M059J (cell line): ENCODE measurements at regions not wholly inside any gene's neighbourhood (a gene's known extent, or its start where the extent isn't known, plus 50 kb on each side); places are given as distances from the start of the nearest gene placed in this dataset.

Source experiments
- DNase-seq: peaks from one replicate; pipeline ENCODE4 v3.0.0-alpha.2; 2012; ENCODE audit warnings: low read depth

DNA sequence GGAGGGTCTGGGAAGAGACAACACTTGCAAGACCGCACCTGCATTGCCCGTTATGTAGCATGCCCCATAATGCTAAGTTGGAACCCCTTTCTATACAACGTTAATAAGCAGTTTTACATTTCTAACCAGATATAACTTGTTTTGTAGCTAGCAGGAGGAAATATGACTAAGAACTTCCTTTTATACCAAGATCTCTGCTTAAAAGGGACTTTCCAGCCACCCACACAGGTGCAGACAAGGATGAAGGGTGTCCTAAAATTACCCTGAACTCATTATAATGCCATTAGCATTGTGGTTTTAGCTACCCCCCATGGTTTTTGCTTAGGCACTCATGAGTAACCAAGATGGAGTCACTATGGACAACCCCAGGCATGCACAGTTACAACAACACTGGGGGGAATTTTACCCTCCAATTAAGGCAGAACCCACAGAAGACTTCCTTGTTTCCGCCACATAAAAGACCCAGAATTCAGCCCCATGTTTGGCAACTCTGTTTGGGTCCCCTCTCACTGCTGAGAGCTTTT, 362.8 kb downstream of the CBLN2 start:
- DNase-seq, result no peak

DNA sequence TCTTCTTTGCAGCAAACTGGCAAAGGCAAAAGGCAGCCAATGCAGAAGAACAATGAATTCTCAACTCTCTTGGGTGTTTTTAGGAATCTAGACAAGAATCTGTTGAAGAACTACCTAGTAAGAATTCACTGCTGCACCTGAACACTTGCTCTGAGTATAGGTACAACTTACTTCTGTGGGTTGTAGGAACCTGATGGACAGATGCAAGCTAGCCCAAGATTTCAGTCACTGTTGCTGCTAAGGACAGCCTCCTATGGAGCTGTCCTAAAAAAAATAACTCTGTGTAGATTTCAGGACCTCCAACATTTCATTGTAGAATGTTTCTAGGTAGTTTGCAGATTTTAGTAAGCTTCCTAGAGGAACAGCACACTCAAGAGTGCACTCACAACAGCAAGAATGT, 363.5 kb downstream of the CBLN2 start:
- DNase-seq, result no peak

DNA sequence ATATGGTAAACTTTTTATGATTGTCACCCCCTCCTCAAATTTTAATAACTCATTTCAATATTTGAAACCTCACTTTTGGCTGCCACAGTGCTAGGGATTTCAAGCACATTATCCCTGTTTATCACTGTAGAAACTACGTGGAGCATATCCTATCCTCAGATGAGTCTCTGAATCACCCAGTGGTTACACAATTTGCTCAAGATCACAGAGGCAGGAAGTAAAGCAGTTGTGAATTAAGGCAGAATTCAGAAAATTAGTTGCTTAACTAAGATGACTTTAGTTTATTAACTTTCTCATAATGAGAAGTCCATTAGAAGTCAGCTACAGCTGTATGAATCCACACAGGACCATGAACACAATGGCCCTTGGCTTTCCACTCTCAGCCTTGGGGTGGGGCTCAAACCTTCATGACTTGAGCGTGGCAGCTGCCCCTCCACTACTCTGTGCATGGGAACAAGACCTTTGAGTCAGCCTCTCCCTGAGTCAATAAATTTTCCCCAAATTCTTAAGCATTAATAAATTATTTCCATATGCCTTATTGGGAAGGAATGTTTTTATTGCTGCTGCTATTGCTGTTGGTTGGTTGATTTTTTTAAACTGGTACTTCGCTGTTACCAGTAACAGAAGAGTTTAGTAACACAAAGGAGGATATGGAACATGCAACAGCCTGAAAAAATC, 369.0 kb downstream of the CBLN2 start:
- no peak for DNase-seq

DNA sequence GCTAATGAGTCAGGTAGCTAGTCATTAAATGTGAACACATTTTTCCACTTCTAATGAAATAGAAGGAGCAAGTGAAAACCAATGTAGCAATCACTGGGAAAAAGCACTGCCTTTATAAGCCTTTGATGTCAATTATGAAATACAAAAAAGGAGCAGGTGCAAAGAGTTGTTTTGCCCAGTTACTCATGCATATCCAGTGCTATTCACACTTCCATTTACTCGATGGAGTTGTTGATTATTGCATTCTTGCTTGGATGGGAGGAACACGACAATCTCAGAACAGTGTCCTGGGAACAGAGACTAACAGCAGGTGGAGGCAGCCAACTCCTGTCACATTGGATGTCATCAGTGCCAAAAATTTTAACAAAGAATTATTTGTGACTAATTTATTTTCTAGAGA, 372.5 kb downstream of the CBLN2 start:
- no peak for DNase-seq

DNA sequence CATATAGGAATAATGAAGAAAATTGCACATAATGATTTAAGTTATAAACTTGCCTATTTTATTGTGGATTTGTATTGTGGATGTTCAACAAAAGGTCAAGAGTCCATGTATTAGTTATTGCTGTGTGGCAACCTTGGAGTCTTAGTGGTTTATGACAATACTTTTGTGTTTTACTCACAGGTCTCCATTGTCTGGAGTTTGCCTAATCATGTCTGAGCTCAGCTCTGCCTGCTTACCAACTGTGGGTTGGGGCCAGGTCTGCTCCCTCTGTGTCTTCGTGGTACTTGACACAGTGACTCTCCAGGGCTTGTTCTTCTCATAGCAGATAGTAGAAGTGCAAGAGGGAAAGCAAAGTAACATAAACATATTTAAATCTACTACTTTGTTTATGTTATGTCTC, 382.5 kb downstream of the CBLN2 start:
- DNase-seq, result no peak

DNA sequence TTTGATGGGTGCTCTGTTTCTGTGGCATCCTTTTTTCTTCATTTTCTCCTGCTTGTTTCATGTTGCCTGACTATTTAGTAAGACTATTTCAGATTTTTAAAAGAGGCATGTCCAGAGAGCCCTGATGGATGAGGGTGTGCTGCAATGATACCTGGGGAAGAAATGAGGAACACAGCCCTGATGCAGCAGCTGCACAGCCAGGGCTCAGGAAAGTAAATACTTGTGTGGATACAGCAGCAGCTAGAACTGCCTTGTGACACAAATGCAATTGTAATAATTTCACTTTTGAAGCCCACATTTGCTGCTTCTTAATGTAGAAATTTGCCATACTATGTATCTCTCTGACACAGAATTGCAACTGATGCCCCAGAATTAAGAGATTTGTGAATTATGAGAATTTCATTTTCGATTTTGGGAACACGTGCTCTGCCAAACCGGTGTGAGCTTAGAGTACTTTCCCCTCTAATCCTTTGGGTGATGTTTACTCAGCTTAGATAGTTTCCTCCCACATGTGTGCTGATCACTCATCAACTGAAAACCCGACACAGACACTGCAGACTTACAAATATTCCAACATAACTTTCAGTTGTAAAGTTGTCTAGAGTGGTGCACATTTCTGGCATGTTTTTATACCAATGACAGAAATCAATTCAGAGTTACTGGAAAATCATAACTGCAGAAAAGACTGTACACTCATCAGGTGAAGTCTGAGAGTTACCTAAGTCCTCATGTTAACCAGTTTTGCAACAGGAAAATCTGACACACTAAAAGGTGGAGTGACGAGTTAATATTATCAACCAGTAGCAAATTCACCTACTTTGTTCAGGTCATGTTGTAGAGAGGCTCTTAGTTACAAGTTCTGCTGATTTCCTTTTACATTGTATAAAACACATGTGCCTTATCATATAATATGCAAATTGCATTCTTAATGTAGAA, 383.4 kb downstream of the CBLN2 start:
- DNase-seq, result no peak

DNA sequence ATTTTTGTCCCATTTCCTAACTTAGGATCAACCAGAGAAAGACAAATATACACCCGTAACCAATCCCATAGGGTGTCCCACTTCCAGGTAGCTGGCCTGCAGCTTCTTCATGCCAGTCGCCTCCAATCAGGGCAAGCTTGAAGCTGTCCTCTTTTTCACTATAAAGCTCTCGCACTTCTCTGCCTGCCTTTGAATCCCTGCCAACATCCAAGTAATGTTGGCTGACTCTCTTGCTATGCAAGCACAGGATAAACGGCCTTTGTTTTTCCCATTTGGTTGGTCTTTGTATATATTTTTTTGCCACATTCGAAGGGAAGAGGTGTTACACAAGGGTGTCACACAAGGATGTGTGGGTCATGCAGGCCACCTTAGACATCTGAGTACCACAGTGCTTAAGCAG, 388.8 kb downstream of the CBLN2 start:
- DNase-seq, result no peak

DNA sequence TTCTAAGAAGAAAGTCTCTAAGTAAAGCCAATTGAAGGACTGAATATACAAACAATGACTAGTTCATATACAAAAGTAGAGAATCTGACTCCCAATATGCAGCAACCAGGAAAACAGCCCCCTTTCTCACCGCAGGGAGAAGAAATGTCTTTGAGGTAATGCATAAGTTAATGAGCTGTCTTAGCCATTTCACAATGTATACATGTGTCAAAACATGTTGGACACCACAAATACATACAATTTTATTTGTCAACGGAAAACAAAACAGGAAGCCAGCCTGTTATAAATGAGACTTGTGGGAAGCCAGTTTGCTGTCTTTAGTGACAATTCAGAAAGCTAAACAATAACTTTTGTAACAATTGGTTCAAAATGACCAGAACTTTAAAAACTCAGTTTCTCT, 389.2 kb downstream of the CBLN2 start:
- no peak for DNase-seq

DNA sequence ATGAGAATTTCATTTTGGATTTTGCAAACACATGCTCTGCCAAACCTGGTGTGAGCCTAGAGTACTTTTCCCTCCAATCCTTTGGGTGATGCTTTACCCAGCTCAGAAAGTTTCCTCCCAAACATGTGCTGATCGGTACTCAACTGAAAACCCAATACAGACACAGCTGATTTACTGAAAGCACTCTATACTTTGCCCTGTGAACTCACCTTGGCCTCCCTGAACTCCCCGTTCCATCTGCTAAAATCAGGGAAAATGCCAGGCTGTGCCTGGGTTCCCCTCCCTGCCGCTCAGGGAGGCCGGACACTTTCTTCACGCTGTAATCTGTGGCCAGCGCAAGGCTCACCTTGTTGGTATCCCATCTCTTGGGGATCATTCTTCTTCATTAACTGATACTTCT, 391.2 kb downstream of the CBLN2 start:
- DNase-seq, result no peak

DNA sequence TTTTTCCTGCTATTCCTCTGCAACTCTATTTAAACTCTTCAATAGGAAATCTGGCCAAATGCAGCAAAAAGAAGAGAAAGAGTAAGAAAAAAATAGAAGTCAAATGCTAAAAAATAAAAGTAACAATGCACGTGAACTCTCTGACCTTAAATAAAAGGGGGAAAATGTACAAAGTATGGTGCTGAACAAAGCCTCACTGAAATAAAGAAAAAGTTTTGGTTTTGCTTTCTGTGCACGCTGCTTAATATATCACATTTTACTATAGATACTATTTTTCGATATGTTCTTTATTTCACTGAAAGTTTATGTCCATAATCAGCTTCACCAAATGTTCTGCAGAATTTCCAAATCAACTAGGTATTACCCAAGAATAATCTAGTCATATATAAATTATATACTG, 396.3 kb downstream of the CBLN2 start:
- DNase-seq, result no peak

DNA sequence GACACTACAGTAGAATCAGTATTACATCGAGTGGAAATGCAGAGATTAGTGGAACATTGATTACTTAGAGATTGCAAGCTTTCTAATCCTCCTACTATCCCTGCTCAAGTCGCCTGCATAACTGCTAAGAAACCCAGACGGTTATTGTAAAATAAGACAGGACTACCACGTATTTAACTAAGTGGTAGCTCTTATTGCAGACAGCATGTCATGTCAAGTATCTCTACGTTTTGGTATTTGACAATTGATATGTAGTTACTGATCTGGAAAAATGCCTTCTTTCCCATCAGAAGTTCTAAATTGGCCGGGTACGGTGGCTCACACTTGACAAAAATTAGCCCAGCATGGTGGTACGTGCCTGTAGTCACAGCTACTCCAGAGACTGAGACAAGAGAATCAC, 404.1 kb downstream of the CBLN2 start:
- no peak for DNase-seq

DNA sequence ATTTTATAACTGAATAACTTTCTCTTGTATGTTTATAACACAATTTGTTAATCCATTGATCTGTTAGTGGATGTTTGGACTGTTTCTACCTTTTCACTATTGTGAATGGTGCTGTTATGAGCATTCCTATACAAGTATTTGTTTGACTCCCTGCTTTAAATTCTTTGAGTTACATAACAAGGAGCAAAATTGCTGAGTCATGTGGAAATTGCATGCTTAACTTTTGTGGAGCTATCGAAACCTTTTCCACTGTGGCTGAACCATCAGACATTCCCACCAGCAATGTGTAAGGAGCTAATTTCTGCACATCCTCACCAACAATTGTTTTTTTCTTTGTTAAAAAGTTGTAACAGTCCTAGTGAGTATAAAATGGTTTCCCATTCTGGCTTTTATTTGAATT, 415.5 kb downstream of the CBLN2 start:
- DNase-seq, result no peak

DNA sequence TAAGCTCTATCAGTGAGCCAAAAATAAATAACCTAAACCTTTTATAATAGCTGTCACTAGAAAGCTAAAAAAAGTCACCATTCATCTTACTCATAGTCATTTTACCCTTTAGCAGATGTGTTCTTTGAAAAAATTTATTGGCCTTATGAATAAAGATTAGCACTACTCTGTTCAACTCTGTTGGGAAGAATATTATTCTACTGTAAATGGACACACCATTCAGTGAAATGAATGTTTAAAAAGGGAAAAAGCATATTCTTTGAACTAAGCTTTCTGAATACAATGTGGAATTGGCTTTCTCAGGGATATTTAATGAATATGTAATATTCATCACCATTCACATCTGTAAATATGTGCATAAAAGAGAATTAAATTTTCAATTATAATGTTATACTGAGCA, 422.0 kb downstream of the CBLN2 start:
- no peak for DNase-seq

DNA sequence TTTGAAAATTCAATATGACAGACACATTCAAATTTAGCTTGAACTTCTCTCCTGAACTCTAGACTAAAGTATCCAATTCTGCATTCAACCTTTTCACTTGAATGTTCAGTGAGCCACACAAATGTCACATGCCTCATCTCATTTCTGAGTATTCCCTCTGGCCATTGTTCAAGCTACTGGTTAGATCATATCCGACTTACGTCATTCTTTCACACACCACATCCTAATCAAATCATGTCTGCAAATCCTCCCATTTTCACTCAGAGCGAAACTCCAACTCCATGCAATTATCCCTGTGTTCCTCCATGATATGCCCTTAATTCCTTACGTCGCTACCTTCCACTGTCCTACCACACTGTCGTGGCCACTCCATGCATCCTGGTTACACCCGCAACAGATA, 425.1 kb downstream of the CBLN2 start:
- DNase-seq, result no peak

DNA sequence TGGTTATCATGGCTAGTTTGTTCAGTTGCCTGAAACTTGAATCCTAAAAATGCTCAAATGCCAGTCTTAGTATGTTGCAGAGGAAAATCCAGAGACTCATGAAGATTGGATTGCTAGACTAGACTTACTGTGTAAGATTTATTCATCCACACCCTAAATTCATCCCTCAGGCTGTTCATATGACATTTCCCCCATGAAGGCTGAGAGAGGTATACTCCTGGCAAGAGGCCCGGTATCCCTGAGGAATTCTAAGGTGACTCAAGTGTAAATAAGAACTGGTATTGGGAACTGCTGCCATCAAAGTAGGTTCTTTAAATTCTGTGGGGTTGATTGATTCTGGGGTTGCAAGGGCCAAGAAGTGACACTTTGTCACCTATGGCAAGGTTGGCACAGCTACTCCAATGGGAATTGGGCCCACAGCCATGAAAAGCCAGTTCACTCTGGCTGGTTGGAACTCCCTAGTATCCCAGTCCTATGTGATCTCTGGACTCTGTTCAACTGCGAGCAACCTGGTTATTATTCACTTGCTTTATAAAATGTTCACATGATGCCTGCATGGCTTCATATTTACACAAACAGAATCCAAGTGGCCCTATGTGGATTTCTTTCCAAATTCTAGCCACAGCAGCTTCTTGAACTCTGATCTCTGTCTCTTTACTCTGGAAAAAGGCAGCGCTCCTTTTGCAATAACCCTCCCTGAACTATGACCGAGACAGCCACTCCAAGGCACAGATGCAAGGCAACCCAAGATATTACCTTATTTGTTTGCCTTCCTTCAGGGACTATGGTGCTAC, 429.1 kb downstream of the CBLN2 start:
- no peak for DNase-seq

DNA sequence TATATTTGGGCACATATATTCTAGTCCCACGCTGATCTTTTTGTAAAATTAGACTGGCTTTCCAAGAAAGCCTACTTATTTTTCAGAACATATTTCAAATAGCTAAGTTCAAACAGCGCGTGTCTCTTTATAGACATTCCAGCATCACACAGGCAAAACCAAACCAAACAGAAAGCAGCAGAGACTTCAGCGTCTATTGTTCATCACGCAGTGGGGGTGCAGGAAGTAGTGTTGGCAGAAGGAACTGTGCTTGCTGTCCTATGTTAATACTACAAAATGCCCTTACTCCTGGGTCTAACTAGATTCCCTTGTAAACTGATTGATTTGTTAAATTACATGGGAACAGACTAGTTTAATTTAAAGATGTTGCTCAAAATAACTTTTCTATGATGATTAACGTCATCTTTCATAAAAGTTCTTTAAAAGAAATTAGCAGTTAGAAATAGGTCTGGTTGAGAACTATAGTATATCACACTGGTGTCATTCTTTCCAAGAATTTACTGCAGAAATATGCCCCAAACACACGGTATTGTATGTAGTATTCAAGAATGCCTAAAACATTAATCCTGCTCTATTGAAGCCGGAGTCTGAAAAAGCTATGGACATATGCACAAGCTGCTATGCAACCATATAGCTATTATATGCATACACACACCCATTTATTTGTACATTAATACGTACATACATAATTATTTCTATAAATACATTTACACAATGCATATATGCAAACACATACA, 436.3 kb downstream of the CBLN2 start:
- DNase-seq, result no peak

DNA sequence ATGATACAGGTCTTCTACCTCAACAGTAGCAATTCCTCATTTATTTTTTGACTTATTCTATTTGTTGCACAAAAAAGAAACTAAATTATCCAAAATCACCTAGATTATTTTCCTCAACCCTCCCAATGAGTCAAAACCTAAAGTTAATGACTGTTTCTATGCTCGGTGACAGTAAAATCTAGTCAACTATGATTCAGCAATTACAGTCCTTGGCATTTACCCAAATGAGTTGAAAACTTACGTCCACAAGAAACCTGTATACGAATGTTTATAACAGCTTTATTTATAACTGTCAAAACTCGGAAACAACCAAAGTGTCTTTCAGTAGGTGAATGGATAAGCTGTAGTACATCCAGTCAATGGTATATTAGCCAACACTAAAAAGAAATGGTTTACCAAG, 439.3 kb downstream of the CBLN2 start:
- no peak for DNase-seq

DNA sequence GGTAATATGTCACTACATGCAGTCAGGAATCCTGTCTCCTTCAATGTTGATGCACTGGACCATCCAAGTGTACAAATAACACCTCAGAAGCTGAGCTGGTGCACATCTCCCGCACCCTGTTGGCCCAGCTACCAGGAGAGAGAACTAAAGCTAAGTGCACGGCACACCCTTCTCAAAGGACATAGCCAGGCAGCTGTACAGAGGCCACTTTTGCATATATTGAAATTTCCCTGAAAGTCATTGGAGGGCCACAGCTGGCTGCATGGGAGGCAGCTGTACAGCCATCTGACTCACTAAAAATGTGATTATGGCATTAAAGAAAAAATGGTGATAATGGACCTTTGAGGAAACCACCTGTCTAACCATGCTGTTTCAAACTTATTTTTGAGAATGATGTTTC, 441.7 kb downstream of the CBLN2 start:
- no peak for DNase-seq

DNA sequence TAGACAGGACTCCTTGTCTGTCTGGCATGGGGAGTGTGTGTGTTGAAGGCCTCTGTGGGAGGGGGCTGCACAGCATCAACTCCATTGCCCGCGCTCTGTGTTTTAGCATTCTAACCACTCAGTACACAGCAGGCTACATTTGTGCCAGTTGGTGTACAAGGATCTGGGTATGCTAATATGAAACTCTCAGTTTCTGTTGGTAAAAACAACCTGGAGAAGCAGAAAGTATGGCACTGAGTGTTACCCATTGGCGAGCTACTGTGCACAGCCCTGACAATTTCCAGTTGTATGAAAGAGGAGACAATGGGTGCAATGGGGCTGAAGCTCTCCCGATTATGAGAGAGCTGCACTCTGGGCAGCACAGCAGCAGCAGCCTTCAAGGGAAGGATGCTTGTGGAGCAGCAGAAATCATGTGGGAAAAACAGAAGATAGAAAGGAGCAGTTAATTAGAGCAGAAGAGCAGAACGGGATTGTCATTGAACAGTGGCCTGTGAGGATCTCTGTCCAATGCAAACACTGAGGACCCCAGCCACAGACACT, 443.6 kb downstream of the CBLN2 start:
- no peak for DNase-seq

DNA sequence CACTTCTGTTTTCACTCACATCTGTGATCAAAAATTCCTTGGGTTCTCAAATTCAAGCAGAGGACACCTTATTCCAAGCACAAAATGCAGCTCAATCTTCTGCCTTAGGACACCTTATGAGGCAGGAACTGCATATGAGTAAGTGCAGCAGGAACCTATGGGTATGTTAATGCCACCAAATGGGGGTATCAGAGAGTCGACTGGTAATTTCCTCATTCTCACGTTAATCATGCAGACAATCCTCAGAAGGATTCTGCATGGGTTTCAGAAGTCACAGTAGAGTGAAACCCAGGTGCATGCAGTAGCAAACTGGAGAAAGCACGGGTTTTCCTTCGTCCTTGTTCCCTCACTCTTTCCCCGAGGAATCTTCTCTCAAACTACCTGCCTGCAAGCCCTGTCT, 452.8 kb downstream of the CBLN2 start:
- DNase-seq, result no peak

DNA sequence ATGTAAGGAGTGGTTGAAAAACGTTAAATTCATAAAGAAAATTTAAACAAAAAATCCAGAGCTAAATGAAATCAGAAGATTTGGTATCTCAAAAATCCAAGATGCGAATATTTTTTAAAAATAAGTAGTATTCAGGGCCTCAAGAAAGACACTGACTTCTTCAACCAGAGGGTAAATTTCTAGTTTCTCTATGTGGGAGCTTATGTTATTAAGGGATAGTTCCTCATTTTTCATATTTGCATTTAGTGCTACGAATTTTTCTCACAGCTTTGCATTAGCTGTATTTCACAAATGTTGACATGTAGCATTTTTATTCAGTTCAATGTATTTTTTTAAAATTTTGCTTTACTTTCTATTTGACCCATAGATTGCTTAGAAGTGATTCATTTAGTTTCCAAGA, 454.7 kb downstream of the CBLN2 start:
- DNase-seq, result no peak
